MV-4-11 (cell line): ENCODE measurements at regions not wholly inside any gene's neighbourhood (a gene's known extent, or its start where the extent isn't known, plus 50 kb on each side); places are given as distances from the start of the nearest gene placed in this dataset.
"Not testable (repeated sequence)": the region's sequence is repeated elsewhere in the genome, so short reads cannot be mapped to it uniquely, and the experiment has no call there.

Source experiments
- DNase-seq: peaks from one replicate; lab custom pipeline; 2025; lab: John Stamatoyannopoulos, UW

GRCh38 chr13:84655677-84656076 lies 773.4 kb upstream of the SLITRK1 start:
- no peak for DNase-seq

DNA sequence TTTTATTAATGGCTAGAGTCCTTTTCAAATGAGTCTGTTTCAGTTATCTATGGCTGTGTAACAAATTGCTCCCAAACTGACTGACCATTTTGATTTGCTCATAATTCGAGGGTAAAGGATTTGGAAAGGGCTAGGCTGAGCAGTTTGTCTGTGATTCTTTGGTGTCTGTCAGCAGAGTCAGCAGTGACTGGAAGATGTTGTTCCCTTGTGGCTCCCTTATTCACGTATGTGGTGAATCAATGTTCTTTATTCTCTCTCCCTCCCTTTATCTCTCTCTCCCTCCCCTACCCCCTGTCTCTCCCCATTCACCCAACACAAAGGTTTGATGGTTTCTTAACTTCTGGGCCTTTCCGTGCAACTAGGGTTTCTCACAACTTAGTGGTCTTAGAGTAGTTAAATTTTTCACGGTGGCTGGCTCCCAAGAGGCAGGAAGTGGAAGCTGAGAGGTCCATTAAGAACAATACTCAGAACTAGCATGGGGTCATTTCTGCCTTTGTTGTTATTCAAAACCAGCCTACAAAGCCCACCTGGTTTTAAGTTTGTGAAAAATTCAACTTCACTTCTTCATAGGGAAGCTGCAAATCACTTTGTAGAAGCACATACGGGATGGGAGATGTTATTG lies 772.5 kb upstream of the SLITRK1 start:
- no peak for DNase-seq

DNA sequence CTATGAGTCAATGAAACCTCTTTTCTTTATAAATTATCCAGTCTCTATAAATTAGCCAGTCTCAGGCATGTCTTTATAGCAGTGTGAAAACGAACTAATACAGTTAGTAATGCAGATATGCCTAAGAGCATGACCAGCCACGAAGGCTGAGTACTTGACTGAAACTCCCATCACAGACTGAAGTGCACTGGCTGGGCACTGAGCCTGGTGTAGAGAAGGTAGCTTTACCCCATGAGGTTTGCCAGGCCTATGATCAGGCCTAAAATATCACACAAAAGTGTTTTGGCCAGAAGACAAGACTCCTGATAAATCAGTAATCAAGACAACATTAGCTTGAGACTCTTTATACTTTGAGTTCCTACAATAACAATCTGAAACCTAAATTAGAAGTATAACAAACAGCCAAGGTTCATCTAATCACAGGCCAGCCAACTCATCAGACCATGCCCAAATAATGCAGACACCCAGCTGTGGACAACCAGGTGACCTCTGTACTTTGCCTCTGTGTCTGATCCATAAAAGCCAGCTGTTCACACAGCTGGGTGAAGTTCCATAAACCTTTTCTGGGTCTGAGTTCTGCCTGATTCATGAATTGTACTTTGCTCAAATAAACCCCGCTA lies 771.8 kb upstream of the SLITRK1 start:
- no peak for DNase-seq

DNA sequence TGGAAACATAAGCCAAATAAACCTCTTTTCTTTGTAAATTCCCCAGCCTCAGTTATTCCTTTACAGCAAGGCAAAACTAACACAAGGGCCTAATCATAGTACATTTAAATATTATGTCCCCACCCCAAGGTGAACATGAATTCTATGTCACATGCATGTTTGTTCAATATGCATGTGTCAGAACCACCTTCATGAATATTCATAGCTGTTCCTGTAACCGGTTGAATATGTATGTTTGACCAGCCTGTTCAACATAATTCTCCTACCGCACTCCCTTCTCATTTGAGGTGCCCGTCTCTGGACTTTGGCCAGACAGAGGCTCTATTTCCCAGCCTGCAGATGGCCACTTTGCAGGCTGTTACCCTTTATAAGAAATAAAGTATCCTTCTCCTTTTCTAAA lies 769.4 kb upstream of the SLITRK1 start:
- no peak for DNase-seq

DNA sequence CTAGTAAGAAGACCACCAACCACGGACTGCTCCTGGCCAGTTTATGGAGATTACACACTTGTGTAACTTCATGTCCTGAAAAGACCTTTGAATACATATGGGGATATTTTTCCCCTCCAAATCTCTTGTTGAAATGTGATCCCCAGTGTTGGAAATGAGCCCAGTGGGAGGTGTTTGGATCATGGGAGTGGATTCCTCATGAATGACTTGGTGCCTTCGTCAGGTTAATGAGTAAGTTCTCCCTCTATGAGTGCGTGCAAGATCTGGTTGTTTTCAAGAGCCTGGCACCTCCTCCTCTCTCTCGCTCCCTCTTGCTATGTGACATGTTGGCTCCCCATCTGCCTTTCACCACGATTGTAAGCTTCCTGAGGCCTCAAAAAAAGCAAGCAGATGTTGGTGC lies 769.0 kb upstream of the SLITRK1 start:
- no peak for DNase-seq

DNA sequence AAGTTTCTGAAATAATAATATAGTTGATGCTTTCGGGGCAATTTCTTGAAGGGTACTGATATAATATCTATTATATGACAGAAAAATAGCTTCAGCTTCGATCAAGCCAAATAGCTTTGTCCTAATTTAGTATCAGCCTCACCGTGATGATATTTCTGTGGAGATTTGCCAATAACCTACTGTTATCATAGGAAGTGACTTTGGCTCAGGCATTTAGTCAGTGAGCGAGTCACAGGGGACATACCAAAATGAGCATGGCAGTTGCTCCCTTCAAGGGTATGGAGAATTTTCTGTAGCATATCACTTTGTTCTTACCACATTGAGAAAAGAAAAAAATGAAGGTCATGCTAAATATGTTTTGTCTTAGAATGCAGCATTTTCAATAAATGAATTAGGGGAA lies 767.6 kb upstream of the SLITRK1 start:
- DNase-seq: no peak

GRCh38 chr13:84648069-84648640 lies 765.9 kb upstream of the SLITRK1 start:
- DNase-seq: no peak

GRCh38 chr13:84646957-84647356 lies 764.7 kb upstream of the SLITRK1 start:
- no peak for DNase-seq

GRCh38 chr13:84645196-84646012 lies 763.1 kb upstream of the SLITRK1 start:
- peak; percentile 31 for DNase-seq

DNA sequence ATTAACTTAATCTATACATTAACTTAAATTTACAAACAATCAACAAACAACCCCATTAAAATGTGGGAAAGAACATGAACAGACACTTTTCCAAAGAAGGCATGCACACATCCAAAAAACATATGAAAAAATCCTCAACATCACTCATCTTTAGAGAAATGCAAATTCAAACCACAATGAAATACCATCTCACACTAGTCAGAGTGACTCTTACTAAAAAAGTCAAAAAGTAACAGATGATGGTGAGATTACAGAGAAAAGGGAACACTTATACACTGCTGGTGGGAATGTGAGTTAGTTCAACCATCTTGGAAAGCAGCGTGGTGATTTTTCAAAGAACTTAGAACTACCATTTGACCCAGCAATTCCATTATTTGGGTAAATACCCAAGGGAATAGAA lies 759.2 kb upstream of the SLITRK1 start:
- DNase-seq: no peak

- DNase-seq: no peak
Observed at GRCh38 chr13:84640691-84641090, 758.4 kb upstream of the SLITRK1 start.

- DNase-seq: no peak
Observed at GRCh38 chr13:84630476-84630875, 748.2 kb upstream of the SLITRK1 start.

GRCh38 chr13:84616864-84617263 lies 734.6 kb upstream of the SLITRK1 start:
- no peak for DNase-seq

DNA sequence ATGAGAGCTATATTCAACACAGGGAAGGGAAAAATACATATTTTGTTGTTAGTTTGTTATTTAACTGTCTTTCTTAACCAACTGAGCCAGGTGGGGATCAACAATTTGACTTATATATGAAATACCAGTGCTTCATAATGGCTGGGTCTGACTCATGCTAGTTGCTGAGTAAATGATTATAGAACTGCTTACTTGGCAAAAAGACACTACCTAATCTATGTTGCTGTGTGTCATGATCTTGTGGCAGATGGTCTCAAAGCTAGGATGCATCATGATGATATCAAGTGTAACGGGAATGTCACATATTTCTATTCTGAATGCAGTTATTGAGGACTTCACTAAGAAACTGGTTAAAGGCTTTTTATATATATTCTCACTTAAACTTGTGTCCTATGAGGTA lies 727.4 kb upstream of the SLITRK1 start:
- DNase-seq: no peak

DNA sequence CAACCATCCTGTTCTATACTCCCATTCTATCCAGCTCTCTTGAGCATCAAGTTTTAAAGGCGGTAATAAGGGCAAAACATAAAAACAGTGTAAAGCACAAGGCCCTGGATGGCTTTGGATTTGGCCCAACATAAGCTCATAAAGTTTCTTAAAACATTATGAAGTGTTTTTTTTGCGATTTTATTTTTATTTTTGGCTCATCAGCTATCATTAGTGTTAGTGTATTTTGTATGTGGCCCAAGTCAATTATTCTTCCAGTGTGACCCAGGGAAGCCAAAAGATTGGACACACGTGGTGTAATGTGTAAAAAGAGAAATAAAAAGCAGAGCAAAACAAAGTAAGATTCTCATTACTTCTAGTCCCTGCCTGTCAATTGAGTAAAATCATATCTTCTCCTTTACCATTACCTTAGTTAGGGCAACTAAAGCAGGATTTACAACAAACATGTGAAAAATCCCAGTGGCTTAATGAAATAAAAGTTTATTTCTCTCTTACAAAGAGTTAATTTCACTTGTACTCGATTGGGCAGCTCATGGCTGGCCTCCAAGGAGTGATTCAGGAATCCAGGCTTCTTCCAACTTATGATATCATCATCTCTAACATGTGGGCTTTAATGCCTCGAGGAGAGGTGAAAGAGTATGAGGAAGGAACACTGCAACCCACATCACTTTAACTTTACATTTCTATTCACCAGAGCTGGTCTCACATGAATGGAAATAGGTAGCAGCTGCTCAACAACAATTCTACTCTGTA lies 725.2 kb upstream of the SLITRK1 start:
- DNase-seq: no peak

DNA sequence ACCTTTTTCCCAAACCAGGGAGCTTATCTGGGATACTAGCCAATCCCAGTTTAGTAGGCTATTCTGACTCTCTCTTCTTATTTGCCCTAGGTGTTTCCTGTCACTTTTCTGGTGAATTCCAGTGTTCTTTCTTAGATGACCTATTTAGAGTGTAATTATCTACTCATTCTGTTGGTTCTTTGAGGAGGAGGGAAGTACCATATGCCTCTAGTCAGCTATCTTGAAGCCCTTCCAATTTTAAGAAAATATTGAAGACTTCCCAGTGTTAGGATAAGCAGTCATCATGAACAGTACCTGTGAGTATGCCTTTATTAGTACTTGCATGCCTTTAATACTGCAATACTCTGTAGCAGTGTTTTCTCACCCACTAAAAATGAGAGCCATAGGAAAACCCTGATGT lies 724.3 kb upstream of the SLITRK1 start:
- no peak for DNase-seq

- no peak for DNase-seq
Observed at GRCh38 chr13:84605927-84606326, 723.7 kb upstream of the SLITRK1 start.

GRCh38 chr13:84591444-84591843 lies 709.2 kb upstream of the SLITRK1 start:
- no peak for DNase-seq

- DNase-seq: no peak
Observed at GRCh38 chr13:84590663-84591062, 708.4 kb upstream of the SLITRK1 start.

- no peak for DNase-seq
Observed at GRCh38 chr13:84588023-84588422, 705.7 kb upstream of the SLITRK1 start.

DNA sequence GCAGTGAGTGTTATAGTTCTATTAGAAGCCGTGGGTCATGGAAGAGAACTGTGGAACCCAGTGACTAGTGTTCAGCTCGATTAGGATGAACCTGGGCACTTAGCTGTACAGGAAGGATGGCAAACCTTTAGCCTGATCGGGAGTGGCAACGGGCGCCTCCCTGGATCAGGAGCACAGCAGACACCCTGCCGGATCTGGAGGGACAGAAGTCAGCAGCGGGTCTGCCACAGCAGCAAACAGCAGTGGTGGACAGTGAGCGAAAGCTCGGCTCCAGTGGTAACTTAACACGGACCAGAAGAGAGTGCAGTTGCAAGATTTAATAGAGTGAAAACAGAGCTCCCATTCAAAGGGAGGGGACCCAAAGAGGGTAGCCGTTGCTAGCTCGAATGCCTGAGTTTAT lies 697.6 kb upstream of the SLITRK1 start:
- not testable (repeated sequence) for DNase-seq

- no peak for DNase-seq
Observed at GRCh38 chr13:84574851-84575250, 692.6 kb upstream of the SLITRK1 start.
